ENCODE measurements at regions not wholly inside any gene's neighbourhood (a gene's known extent, or its start where the extent isn't known, plus 50 kb on each side); places are given as distances from the start of the nearest gene placed in this dataset.

DNA sequence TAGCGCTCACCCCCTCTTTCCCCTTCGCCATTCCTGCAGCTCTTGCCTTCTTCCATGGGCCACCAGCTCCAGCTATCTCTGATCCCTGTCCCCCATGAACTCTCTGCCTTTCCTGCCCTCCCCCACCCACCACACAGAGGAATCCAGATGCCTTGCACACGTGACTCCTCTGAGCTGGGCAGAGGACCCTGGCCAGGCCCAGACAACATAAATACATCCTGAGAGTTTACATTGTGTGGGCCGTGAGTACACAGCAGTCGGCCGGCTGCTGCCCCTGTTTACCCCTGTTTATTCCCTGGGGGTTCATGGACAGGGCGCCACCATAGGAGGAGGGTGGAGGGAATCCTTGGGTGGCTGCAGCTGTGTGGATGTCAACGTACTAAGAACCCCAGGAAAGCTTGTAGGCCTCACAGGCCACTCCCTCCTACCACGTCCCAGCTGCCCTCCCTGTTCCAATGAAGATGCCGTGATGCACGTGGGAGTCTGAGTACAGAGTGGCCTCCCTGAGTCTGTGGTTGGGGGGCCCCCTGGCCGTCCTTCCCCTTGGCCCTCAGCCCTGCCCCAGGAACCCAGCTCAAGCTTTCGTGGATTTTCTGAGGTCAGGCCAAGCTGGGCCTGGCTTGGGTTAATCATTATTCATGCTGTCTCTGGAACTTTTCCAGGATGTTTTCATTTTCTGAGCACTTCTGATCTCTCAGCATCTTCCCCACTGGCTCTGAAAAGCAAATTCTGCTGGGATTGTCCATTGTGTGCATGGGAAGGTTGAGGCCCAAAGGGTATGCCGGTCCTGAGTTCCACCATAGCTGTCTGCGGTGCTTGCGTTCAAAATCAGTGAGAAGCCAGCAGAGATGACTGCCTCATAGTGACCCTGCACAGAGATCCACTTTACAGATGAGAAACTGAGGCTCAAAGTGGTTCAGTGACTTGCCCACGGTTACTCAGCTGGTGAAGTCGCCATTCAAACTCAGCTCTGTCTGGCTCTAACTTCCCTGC lies 136.3 kb downstream of the MRPL14 start (continued):
- peak; percentile 98 for TF ChIP-seq PAXIP1 (CRISPR knock-in tag; conservative IDR thresholded peaks at IDR 0.05)
- no peak for TF ChIP-seq TERF1 (CRISPR knock-in tag; IDR thresholded peaks at IDR 0.05)
- TF ChIP-seq NCOR1 (IDR thresholded peaks at IDR 0.05; ENCODE audit: borderline replicate concordance, low read length): peak; percentile 92
- TF ChIP-seq PHF21A (CRISPR knock-in tag; IDR thresholded peaks at IDR 0.05): peak; percentile 98
- TF ChIP-seq MEIS2 (CRISPR knock-in tag; IDR thresholded peaks at IDR 0.05): peak; percentile 80
- TF ChIP-seq SIN3A (IDR thresholded peaks at IDR 0.05; ENCODE audit: borderline replicate concordance, low read depth, low read length): peak; percentile 40; the same call in 1 of the 2 replicates
- no peak for TF ChIP-seq ZBTB14 (CRISPR knock-in tag; IDR thresholded peaks at IDR 0.05)
- TF ChIP-seq, protein P1, sequence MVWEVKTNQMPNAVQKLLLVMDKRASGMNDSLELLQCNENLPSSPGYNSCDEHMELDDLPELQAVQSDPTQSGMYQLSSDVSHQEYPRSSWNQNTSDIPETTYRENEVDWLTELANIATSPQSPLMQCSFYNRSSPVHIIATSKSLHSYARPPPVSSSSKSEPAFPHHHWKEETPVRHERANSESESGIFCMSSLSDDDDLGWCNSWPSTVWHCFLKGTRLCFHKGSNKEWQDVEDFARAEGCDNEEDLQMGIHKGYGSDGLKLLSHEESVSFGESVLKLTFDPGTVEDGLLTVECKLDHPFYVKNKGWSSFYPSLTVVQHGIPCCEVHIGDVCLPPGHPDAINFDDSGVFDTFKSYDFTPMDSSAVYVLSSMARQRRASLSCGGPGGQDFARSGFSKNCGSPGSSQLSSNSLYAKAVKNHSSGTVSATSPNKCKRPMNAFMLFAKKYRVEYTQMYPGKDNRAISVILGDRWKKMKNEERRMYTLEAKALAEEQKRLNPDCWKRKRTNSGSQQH (CRISPR knock-in tag; IDR thresholded peaks at IDR 0.05; ENCODE audit: low read depth): peak; percentile 15; the same call in 1 of the 2 replicates
- TF ChIP-seq, protein P2, sequence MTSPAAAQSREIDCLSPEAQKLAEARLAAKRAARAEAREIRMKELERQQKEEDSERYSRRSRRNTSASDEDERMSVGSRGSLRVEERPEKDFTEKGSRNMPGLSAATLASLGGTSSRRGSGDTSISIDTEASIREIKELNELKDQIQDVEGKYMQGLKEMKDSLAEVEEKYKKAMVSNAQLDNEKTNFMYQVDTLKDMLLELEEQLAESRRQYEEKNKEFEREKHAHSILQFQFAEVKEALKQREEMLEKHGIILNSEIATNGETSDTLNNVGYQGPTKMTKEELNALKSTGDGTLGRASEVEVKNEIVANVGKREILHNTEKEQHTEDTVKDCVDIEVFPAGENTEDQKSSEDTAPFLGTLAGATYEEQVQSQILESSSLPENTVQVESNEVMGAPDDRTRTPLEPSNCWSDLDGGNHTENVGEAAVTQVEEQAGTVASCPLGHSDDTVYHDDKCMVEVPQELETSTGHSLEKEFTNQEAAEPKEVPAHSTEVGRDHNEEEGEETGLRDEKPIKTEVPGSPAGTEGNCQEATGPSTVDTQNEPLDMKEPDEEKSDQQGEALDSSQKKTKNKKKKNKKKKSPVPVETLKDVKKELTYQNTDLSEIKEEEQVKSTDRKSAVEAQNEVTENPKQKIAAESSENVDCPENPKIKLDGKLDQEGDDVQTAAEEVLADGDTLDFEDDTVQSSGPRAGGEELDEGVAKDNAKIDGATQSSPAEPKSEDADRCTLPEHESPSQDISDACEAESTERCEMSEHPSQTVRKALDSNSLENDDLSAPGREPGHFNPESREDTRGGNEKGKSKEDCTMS (CRISPR knock-in tag; conservative IDR thresholded peaks at IDR 0.05): no peak
- TF ChIP-seq KAT7 (CRISPR knock-in tag; IDR thresholded peaks at IDR 0.05; ENCODE audit: borderline replicate concordance): no peak
- 0 out of 2 replicates have a peak, but pooled peaks have one; percentile 37 for TF ChIP-seq ZNF777 (CRISPR knock-in tag; IDR thresholded peaks at IDR 0.05)
- TF ChIP-seq ZNF546 (CRISPR knock-in tag; conservative IDR thresholded peaks at IDR 0.05): peak; percentile 95
- TF ChIP-seq, protein P3, sequence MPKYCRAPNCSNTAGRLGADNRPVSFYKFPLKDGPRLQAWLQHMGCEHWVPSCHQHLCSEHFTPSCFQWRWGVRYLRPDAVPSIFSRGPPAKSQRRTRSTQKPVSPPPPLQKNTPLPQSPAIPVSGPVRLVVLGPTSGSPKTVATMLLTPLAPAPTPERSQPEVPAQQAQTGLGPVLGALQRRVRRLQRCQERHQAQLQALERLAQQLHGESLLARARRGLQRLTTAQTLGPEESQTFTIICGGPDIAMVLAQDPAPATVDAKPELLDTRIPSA (CRISPR knock-in tag; IDR thresholded peaks at IDR 0.05; ENCODE audit: borderline replicate concordance): no peak
- TF ChIP-seq LBX2 (CRISPR knock-in tag; IDR thresholded peaks at IDR 0.05; ENCODE audit: borderline replicate concordance): no peak
- TF ChIP-seq ZIK1 (CRISPR knock-in tag; IDR thresholded peaks at IDR 0.05; ENCODE audit: borderline replicate concordance, low read depth): no peak
- TF ChIP-seq SRF (IDR thresholded peaks at IDR 0.05; ENCODE audit: low read depth, low read length): no peak
